LNCaP clone FGC (cell line): ENCODE measurements at regions not wholly inside any gene's neighbourhood (a gene's known extent, or its start where the extent isn't known, plus 50 kb on each side); places are given as distances from the start of the nearest gene placed in this dataset.

Experiments used
- DNase-seq: peaks from one replicate; pipeline ENCODE4 v3.0.0-alpha.2; 2011; ENCODE audit warnings: low read depth
- H3K4me3 ChIP-seq: 2 replicates; pipeline ENCODE4 v1.5.1; 2011; ENCODE audit warnings: mild to moderate bottlenecking, low read depth, low read length, control low read depth
- TF ChIP-seq, protein P1 (sequence below): IDR thresholded peaks from 2 replicates; pipeline ENCODE4 v1.5.1; 2012; ENCODE audit warnings: mild to moderate bottlenecking; ENCODE audit not compliant: control insufficient read depth, insufficient read depth; ENCODE audit errors: extremely low read depth

DNA sequence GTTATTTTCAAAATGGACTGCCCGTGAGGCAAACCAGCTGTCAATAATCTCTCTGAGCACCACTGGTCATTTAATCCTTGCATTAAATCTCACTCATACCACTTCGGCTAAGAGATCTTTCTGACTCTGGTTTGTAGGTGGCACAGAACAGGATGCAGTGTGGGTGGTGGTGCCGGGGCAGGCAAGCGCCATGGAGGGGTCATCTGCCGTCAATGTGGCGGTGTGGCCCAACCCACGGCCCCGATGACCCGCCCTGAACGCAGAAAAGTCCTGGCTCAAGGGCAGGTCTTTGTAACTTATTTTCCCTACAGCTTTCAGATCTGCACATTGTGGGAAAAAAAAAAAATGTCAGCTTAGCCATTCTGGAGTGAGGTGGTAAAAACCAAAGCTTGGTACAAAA lies 73.2 kb upstream of the MGMT start:
- no peak for DNase-seq
- H3K4me3 ChIP-seq: no peak overlapping the region
- TF ChIP-seq, protein P1, sequence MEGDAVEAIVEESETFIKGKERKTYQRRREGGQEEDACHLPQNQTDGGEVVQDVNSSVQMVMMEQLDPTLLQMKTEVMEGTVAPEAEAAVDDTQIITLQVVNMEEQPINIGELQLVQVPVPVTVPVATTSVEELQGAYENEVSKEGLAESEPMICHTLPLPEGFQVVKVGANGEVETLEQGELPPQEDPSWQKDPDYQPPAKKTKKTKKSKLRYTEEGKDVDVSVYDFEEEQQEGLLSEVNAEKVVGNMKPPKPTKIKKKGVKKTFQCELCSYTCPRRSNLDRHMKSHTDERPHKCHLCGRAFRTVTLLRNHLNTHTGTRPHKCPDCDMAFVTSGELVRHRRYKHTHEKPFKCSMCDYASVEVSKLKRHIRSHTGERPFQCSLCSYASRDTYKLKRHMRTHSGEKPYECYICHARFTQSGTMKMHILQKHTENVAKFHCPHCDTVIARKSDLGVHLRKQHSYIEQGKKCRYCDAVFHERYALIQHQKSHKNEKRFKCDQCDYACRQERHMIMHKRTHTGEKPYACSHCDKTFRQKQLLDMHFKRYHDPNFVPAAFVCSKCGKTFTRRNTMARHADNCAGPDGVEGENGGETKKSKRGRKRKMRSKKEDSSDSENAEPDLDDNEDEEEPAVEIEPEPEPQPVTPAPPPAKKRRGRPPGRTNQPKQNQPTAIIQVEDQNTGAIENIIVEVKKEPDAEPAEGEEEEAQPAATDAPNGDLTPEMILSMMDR: no peak

DNA sequence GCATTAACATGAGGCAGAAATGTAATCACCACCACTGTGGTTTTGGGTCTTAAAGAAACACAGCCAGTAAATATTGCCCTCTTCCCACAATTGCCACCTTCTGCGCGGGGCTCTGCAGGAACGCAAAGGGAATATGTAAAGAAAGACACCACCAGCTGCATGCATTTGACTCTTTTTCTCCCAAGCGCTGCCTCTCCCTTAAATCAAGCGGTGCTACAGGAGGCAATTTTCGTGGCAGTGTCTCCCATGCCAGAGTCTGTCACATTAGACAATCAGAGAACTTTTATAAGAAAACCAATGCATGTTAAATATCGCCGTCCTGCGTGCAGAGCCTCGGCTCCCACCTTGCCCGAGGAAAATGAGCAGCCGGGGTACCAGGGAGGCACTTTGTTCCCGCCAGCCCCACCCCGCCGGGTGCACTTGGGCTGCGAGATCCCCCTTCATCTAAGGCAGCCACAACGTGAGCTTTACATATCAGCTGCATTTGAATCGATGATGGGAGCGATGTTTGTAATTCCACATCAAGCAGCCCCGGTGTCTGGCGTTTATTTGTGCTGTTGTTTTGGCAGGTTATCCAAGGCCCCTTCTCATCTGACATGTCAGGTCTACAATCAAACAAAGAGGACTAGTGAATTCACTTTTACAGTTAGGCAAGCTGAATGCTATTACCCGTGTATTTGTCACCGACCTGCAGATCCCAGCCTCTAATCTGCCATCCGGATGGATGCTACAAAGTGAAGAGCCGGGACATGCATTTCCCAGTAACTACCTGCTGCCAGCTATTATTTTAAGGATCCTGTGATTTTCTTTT lies 72.3 kb upstream of the MGMT start:
- no peak for DNase-seq
- TF ChIP-seq, protein P1: no peak
- H3K4me3 ChIP-seq: no peak overlapping the region

DNA sequence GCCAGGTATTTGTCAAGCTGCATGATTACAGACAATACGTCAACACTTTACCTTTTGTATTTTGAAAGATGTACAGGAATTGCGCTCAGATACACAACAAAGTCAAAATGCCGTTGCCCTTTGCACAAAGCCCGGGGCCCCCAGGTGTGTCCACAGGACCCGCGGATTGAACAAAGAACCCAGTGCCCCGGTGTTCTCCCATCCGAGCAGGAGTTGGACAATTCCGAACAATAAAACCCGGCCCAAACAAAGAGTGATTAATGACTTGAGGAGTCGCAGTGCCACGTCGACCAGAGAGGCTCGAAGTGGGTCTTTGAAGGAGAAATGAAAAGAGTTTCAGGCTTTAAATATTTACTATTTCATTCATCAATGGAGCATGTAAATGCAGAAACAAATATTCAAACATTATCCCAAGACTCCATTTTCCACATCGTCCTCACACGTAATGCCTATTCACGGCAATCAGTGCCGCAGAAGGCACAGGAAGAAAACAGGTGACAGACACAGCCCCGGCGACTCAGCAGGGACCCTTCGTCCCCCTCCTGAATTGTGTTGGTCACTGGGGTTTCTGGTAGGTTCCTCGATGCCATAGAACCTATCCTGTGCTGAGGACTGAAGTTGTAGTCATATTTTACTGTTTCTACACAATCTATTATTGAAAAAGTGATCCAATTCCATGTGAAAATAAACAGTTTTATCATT lies 70.9 kb upstream of the MGMT start:
- TF ChIP-seq, protein P1: no peak
- no peak overlapping the region for H3K4me3 ChIP-seq
- no peak for DNase-seq

DNA sequence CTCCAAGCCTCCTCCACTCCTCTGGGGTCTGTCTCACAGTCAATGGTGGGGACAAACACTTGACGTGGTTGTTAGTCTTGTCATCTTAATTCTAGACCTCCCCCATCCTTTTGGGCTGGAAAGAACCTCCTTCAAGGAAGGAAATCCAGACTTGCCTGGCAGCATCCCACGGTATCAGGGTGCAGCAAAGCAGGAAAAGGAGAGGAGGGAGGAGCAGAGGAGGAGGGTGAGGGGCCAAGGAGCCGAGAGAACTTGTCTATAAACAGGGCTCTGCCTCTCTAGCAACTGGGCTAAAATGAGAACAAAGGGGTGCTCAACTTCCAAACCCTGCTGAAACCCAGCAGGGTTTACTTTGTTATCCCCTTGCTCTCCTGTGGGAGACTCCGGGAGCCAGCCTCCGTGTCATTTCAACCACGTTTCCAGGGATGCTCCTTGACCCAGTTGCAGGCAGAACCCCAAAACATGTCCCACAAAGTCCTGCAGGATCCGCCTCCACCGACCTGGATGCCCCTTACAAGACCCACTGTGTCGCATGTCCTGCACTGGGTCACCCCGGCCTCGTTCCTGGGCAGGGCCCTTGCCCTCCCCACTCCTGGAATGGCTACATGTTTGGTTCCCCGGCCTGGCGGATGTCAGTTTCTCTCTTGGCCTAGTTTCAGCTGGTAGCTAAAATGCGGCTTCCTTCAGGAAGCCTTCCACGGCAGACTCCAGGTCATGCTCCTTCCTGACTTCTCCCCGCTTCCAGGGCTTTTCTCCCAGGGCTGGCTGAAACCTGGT lies 69.7 kb upstream of the MGMT start:
- H3K4me3 ChIP-seq: no peak overlapping the region
- DNase-seq: no peak
- TF ChIP-seq, protein P1: no peak

DNA sequence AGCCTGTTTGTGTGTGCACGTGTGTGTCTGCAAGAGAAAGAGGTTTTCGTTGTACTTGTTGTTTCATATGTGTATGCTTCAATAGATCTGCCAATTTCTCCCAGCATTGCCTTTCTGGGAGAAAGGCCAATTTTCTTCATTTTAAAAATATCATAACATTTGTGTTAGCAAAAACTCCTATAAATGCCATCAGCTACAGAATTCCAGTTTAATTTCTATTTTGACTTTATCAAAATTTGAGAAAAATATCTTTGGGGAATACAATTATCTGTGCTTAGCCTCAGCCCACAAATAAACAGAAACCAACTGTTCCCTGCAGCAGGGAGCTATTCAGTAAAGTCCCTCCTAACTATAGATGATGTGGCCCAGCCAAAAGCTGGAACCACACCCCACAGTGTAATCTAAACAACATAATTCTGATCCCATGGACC lies 68.3 kb upstream of the MGMT start:
- TF ChIP-seq, protein P1: no peak
- no peak for DNase-seq
- H3K4me3 ChIP-seq: no peak overlapping the region

DNA sequence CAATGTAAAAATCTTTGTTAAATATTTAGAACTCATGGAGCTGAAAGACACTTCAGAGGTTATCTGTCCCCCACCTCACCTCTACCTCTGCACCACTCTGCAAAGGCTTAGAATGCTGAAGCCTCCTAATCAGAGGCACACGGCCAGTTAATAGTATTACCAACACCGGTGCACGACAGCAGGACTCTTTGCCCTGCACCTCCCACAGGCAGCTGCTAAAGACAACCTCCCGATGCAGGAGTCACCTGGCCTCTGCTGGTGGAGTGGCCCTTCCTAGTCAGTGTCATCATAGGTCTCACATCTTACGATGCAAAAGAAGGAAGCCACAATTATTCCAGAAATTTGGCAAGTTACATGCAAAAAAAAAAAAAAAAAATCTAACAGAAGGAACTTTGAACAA lies 66.6 kb upstream of the MGMT start:
- TF ChIP-seq, protein P1: no peak
- DNase-seq: no peak
- H3K4me3 ChIP-seq: no peak overlapping the region
